ENCODE measurements at regions not wholly inside any gene's neighbourhood (a gene's known extent, or its start where the extent isn't known, plus 50 kb on each side); places are given as distances from the start of the nearest gene placed in this dataset.

GRCh38 chr11:41519696-41520095 lies 60.2 kb upstream of the LRRC4C start:
- Histone ChIP-seq H3K9me3 (no peaks in the 10 kb centered on the region), H3K27ac (no peak overlapping the region), H3K4me1 (no peaks in the 10 kb centered on the region), H3K4me3 (no peak overlapping the region), H3K27me3 (no peaks in the 10 kb centered on the region), H3K36me3 (no peaks in the 10 kb centered on the region)
- DNase-seq (no peak), FAIRE-seq (no peak), ATAC-seq (no peak)
- WGBS, 2 donors: 24 to 35% methylated on average over 1 of the region's 1 CpG
- TF ChIP-seq CTCF (IDR thresholded peaks at IDR 0.05): no peak
- intact Hi-C loops (cut with DNase I): no loop called here

- Histone ChIP-seq H3K4me1 (no peaks in the 10 kb centered on the region), H3K36me3 (no peaks in the 10 kb centered on the region), H3K27ac (no peak overlapping the region), H3K4me3 (no peak overlapping the region), H3K9me3 (no peaks in the 10 kb centered on the region), H3K27me3 (no peaks in the 10 kb centered on the region)
- intact Hi-C loops (cut with DNase I): no loop called here
- FAIRE-seq (no peak), DNase-seq (no peak), ATAC-seq (no peak)
- no peak for TF ChIP-seq CTCF (IDR thresholded peaks at IDR 0.05)
Observed at GRCh38 chr11:41522391-41522790, 62.9 kb upstream of the LRRC4C start.

GRCh38 chr11:41522899-41523672 lies 63.6 kb upstream of the LRRC4C start:
- Histone ChIP-seq H3K4me3 (no peak overlapping the region), H3K27ac (no peak overlapping the region), H3K36me3 (no peaks in the 10 kb centered on the region), H3K9me3 (no peaks in the 10 kb centered on the region), H3K27me3 (no peaks in the 10 kb centered on the region), H3K4me1 (no peaks in the 10 kb centered on the region)
- no peak for TF ChIP-seq CTCF (IDR thresholded peaks at IDR 0.05)
- no peak for ATAC-seq
- intact Hi-C loops (cut with DNase I): no loop called here
- DNase-seq: no peak
- FAIRE-seq: no peak
- WGBS, 2 donors: 42 to 46% methylated on average over 2 of the region's 2 CpGs

GRCh38 chr11:41527530-41527929 lies 68.1 kb upstream of the LRRC4C start:
- TF ChIP-seq CTCF (IDR thresholded peaks at IDR 0.05): no peak

GRCh38 chr11:41532413-41532812 lies 73.0 kb upstream of the LRRC4C start:
- Histone ChIP-seq H3K27me3 (no peaks in the 10 kb centered on the region), H3K4me1 (no peaks in the 10 kb centered on the region), H3K27ac (no peak overlapping the region), H3K4me3 (no peak overlapping the region), H3K36me3 (no peaks in the 10 kb centered on the region), H3K9me3 (no peaks in the 10 kb centered on the region)
- FAIRE-seq (no peak), ATAC-seq (no peak), DNase-seq (no peak)
- intact Hi-C loops (cut with DNase I): no loop called here
- 70 to 80% methylated on average over 7 of the region's 7 CpGs for WGBS, 2 donors
- no peak for TF ChIP-seq CTCF (IDR thresholded peaks at IDR 0.05)

More at GRCh38 chr11:41527530-41527929, 68.1 kb upstream of the LRRC4C start:
- no peak overlapping the region for H3K4me3 ChIP-seq
- ATAC-seq: no peak
- intact Hi-C loops (cut with DNase I): no loop called here
- 62 to 77% methylated on average over 3 of the region's 3 CpGs for WGBS, 2 donors
- H3K27me3 ChIP-seq: no peaks in the 10 kb centered on the region
- H3K4me1 ChIP-seq: no peaks in the 10 kb centered on the region
- no peak for DNase-seq
- no peaks in the 10 kb centered on the region for H3K9me3 ChIP-seq
- FAIRE-seq: no peak
- no peak overlapping the region for H3K27ac ChIP-seq
- no peaks in the 10 kb centered on the region for H3K36me3 ChIP-seq
